ENCODE measurements at regions not wholly inside any gene's neighbourhood (a gene's known extent, or its start where the extent isn't known, plus 50 kb on each side); places are given as distances from the start of the nearest gene placed in this dataset.
"Not testable (repeated sequence)": the region's sequence is repeated elsewhere in the genome, so short reads cannot be mapped to it uniquely, and the experiment has no call there.

DNA sequence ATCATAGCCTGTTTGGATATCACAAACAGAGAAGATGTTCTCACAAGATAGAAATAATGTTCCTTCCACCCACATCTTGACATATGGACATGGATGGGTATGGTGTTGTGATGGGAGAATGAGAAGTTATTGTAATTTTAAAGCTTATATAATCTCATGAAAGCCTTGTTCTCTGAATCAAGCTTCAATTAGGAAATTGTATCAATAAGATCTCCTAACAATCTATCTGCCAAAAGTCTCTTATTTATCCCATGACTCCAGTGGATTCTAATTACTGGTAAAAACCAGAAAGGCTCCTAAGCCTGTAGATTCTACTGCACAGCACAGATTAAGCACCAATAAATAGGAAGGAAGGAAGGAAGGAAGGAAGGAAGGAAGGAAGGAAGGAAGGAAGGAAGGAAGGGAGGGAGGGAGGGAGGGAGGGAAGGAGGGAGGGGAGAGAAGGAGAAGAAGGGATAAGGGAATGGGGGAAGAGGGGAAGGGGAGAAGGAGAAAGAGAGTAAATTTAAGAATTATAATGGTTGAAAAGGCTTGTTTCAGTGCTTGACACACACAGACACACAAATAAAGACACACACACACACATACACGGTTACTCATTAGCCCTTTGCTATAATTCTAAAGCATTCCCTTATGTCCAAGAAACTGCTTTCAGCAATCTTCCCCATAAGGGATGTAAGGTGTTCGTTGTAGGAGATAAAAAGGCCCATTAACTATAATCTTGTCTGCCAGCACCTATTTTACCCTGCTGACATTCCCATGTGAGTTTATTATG lies 258.0 kb upstream of the API5 start:
- DNase-seq: no peak

DNA sequence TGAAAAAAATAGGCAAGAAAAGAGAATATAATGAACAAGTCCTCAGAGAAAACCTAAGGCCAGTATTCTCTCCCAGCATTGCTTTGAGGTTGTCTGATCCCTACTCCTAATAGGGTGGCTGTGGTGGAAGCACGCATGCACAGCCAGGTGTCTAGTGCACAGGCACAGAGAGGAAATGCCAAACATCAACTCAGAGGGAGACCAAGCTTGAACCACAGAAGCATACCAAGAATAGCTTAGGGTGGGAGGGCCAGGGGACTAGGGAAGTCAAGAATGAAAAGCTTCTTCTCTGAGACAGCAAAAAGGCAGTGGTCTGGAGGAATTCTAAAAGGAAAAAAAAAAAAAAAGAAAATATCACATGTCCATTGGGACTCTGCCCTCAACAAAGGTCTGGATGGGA lies 244.1 kb upstream of the API5 start:
- DNase-seq: no peak

GRCh38 chr11:43071338-43071737 lies 240.5 kb upstream of the API5 start:
- no peak for DNase-seq

- no peak for DNase-seq
Measured at GRCh38 chr11:43072096-43072495, 239.7 kb upstream of the API5 start.

- no peak for DNase-seq
Measured at GRCh38 chr11:43072911-43073310, 238.9 kb upstream of the API5 start.

GRCh38 chr11:43074810-43075209 lies 237.0 kb upstream of the API5 start:
- DNase-seq: no peak

DNA sequence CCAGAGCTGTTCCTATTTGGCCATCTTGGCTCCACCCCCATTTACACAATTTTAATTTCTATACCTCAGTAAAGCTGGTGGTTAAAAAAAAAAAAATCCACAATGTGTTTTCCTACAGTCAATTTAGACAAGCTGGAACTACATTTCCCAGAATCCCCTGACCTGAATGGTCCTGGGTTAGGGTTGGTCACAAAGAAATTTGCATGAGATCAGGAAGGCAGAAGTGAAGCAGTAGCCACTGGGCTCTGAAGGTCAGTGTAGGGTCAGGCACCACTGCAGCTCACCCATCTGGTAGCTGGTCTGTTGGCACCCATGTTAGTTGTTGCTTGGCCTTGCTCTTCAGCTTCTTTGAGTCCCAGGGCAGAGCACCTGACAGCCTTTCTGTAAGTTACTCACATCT lies 210.7 kb upstream of the API5 start:
- no peak for DNase-seq

- no peak for DNase-seq
Measured at GRCh38 chr11:43116071-43116470, 195.7 kb upstream of the API5 start.

DNA sequence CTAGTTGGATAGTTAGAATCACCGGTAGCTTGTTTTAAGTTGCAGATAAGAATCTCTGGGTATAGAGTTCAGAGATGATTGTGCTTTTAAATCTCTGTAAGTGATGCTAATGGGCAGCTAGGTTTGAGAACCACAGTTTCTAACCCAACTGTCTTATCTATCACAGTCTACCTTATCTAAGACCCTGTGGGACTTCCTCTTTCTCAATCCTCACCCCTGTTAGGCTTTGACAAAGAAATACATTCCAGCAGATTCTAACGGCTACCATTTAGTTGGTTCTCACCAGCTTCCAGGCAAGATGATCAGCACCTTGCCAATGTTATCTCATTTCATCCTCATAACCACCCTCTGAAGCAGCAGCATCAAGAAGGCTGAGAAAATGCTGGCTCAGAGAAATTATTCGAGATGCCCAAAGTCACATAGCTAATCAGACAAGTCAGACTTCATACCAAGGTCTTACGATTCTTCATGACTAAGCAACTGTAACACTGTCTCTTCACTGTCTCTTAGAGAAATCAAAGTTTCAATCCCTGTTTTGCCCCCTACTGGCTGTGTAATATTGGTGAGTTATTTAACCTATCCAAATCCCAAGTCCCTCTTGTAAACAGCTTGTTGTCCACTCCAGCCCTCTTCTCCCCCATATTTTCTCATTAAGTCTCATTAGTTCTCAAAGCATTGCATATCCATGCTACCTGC lies 192.4 kb upstream of the API5 start:
- no peak for DNase-seq

DNA sequence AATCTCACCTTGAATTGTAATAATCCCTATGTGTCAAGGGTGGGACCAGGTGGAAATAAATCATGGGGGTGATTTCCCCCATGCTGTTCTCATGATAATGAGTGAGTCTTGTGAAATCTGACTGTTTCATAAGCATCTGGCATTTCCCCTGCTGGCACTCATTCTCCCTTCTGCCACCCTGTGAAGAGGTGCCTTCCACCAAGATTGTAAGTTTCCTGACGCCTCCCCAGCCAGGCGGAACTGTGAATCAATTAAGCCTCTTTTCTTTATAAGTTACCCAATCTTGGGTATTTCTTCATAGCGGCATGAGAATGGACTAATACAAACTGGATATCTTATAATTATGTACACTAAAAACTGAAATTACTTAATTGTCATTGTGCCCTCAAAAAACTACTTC lies 189.2 kb upstream of the API5 start:
- no peak for DNase-seq

- no peak for DNase-seq
Measured at GRCh38 chr11:43123443-43123842, 188.4 kb upstream of the API5 start.

- DNase-seq: no peak
Measured at GRCh38 chr11:43124272-43124935, 187.4 kb upstream of the API5 start.

- no peak for DNase-seq
Measured at GRCh38 chr11:43129329-43129728, 182.5 kb upstream of the API5 start.

- no peak for DNase-seq
Measured at GRCh38 chr11:43130616-43131015, 181.2 kb upstream of the API5 start.

GRCh38 chr11:43135966-43136534 lies 175.7 kb upstream of the API5 start:
- no peak for DNase-seq

DNA sequence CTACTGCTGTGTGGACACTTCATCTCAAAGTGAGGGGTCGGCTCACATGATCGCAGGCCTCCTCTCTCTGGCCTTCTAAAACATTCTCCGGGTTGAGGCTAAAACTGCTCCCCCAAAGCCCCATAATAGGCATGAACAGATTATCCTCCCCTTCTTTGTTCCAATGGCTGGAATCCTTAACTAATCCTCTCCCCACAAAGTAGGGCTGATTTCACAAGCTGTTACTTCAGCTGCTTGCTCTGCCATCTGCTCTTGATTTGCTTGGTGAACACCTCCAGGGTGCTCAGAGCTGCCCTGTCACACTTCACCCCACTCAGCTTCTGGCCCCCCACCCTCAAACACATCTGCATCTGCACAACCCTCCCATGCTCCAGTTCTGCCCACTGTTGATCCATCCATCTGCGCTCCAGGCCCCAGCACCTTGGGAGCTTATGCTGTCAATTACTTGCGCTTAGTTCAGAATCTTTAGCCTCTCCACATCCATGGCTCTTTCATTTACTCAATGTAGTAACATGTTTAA lies 173.1 kb upstream of the API5 start:
- DNase-seq: no peak

DNA sequence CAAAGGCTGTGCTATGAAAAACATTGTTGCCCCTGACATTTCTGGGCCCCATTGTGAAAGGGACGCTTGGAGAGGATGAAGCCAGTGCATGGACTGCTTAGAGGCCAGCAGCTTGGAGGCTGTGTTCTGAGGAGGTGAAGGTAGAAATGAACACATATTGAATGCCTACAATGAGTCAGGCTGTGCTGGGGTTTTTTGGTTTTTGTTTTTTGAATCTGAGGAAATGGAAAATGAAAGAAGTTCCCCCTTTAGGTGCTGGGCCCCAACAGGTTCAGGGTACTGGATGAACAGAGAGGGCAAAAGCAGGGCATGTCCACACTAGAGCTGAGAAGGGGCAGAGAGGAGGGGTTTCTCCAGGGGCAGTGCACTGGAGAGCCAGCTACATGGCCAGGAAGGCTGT lies 166.1 kb upstream of the API5 start:
- no peak for DNase-seq

GRCh38 chr11:43150697-43151096 lies 161.1 kb upstream of the API5 start:
- DNase-seq: no peak

- DNase-seq: no peak
Measured at GRCh38 chr11:43164831-43165230, 147.0 kb upstream of the API5 start.

DNA sequence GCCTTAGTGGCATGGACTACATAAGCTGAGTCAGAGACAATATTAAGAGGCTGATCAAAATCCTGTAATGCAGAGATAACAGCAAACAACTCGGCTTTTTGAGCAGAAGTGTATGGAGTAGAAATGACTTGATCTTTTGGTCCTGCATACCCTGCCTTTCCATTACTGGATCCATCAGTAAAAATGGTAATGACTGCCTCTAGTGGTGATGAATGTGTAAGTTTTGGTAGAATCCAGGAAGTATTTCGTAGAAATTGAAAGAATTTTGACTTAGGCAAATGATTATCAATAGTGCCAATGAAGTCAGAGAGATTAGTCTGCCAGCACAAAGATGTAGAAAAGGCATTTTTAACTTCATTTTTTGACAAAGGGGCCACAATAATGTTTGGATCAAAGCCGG lies 146.4 kb upstream of the API5 start:
- not testable (repeated sequence) for DNase-seq

DNA sequence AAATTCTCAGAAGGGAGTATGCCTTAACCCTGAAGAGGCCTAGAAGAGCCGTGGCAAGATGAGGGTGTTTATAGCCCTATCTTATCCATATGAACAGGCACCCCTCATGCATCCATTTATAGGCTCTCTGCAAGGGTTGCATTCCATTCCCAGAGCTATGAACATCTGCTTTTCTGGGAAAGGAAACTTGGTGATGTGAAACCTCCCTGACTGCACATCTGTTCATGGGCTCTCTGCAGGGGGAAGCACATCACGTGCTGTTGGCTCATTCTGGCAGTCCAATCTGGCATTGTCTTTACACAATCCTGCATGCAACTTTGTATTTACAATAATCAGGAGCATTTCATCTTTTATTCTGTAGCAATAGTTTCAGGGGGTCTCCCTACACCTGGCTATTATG lies 143.6 kb upstream of the API5 start:
- not testable (repeated sequence) for DNase-seq

DNA sequence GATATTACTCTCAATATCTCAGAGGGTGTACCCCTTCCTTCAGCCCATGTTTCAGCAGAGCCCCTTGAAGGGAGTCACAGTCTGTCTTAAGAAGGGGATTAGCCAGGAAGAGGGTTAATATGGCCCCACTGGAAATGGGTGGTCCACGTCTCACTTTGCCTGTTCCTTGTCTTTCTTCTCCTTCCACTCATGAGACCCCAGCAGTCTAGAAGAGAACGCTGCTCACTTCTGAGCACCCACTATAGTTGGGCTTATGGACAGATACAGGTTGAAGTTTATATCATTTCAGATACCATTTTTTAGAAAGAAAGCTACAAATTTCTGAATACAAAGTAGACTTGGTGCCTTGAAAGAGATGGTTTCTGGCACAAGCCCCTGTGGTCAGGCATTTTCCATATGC lies 139.3 kb upstream of the API5 start:
- no peak for DNase-seq

GRCh38 chr11:43177975-43178374 lies 133.8 kb upstream of the API5 start:
- no peak for DNase-seq

- DNase-seq: not testable (repeated sequence)
Measured at GRCh38 chr11:43194459-43194858, 117.3 kb upstream of the API5 start.
